AG04449 (cell line): ENCODE measurements at regions not wholly inside any gene's neighbourhood (a gene's known extent, or its start where the extent isn't known, plus 50 kb on each side); places are given as distances from the start of the nearest gene placed in this dataset.
"Not testable (repeated sequence)": the region's sequence is repeated elsewhere in the genome, so short reads cannot be mapped to it uniquely, and the experiment has no call there.

Experiments used
- CTCF ChIA-PET: fragments of 350-600 bp; formaldehyde crosslinking; extraction: SDS; loops from one replicate; lab custom pipeline; 2021; ENCODE audit warnings: antibody characterized with exemption; lab: Yijun Ruan, JAX
- POLR2A ChIA-PET: fragments of 400-600, 350-600 bp; formaldehyde crosslinking; extraction: SDS; loops from one replicate; lab custom pipeline; 2020; ENCODE audit warnings: antibody characterized with exemption, inconsistent platforms; lab: Yijun Ruan, JAX
- DNase-seq: peaks from one replicate; pipeline ENCODE4 v3.0.0-alpha.2; 2010; ENCODE audit warnings: low read depth, low spot score
- H3K4me3 ChIP-seq: 2 replicates; pipeline ENCODE4 v1.5.1; 2011; ENCODE audit warnings: low read depth, mild to moderate bottlenecking, control low read depth, low read length
- CTCF ChIP-seq: IDR thresholded peaks from one replicate; pipeline ENCODE4 v1.5.1; 2011; ENCODE audit warnings: mild to moderate bottlenecking, moderate library complexity, low read length, control low read depth, inconsistent platforms; ENCODE audit not compliant: insufficient read depth; ENCODE audit errors: missing control alignments

GRCh38 chr15:83378921-83379578, 68.1 kb upstream of the SH3GL3 start:
- no peak for DNase-seq
- ChIA-PET CTCF (interaction anchor here (0.7 to 4.7 kb wide), 4 partner anchors 12 to 131 kb away, joined by 3 to 92 read pairs (median 4); no protein-coding TSS in a partner anchor), POLR2A (no interaction called here)
- H3K4me3 ChIP-seq, result no peak overlapping the region
- TF ChIP-seq CTCF, result no peak

- no peak for DNase-seq
- TF ChIP-seq CTCF, result no peak
- ChIA-PET CTCF (interaction anchor here (0.7 to 4.7 kb wide), 6 partner anchors 12 to 132 kb away, joined by 3 to 92 read pairs (median 3); no protein-coding TSS in a partner anchor), POLR2A (no interaction called here)
- H3K4me3 ChIP-seq, result no peak overlapping the region
These were observed 67.6 kb upstream of the SH3GL3 start for GRCh38 chr15:83379579-83379959.

- POLR2A ChIA-PET, result no interaction called here
- no peak overlapping the region for H3K4me3 ChIP-seq
- CTCF ChIA-PET, result interaction anchor here (0.7 to 4.7 kb wide), 12 partner anchors 8 to 182 kb away, joined by 3 to 92 read pairs (median 3); no protein-coding TSS in a partner anchor
- no peak for TF ChIP-seq CTCF
- DNase-seq, result no peak
These were observed 67.1 kb upstream of the SH3GL3 start for GRCh38 chr15:83380059-83380458.

- ChIA-PET CTCF (interaction anchor here (0.7 to 4.7 kb wide), 12 partner anchors 8 to 181 kb away, joined by 3 to 92 read pairs (median 3); no protein-coding TSS in a partner anchor), POLR2A (no interaction called here)
- DNase-seq, result no peak
- peak; percentile 56 for TF ChIP-seq CTCF
- H3K4me3 ChIP-seq, result no peak overlapping the region
These were observed 66.5 kb upstream of the SH3GL3 start for GRCh38 chr15:83380682-83381081.

- DNase-seq, POLR2A ChIA-PET, H3K4me3 ChIP-seq: not testable (repeated sequence)
- CTCF ChIA-PET, result interaction anchor here (0.6 kb wide), 1 partner anchor 176 kb away, joined by 4 read pairs; no protein-coding TSS in a partner anchor
These were observed 63.5 kb upstream of the SH3GL3 start for GRCh38 chr15:83383608-83384139.

DNA sequence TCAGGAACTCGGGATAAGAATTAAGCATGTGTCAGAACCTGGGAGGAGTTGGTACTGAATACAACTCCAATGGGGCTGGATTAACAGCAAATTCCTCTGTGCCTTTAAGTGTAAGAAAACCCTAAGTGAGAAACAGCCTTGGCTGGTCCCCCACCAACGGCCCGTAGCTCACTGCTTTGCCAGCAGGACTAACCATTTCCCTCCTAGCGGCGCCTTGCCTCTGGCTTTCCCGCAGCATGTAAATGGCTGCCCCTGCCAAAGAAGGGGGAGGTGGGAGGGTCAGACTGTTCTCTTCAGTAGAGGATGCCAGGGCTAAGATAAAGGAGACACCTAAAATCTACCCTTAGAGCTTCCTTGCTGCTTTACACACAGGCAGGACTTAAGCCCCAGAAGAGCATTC, 51.0 kb upstream of the SH3GL3 start:
- CTCF ChIA-PET, result interaction anchor here (1.0 to 3.4 kb wide), 3 partner anchors 15 to 148 kb away, joined by 4 to 9 read pairs (median 6); no protein-coding TSS in a partner anchor
- no peak overlapping the region for H3K4me3 ChIP-seq
- POLR2A ChIA-PET, result no interaction called here
- DNase-seq, result no peak
- no peak for TF ChIP-seq CTCF
